ENCODE measurements at regions not wholly inside any gene's neighbourhood (a gene's known extent, or its start where the extent isn't known, plus 50 kb on each side); places are given as distances from the start of the nearest gene placed in this dataset.
"Not testable (repeated sequence)": the region's sequence is repeated elsewhere in the genome, so short reads cannot be mapped to it uniquely, and the experiment has no call there.

DNA sequence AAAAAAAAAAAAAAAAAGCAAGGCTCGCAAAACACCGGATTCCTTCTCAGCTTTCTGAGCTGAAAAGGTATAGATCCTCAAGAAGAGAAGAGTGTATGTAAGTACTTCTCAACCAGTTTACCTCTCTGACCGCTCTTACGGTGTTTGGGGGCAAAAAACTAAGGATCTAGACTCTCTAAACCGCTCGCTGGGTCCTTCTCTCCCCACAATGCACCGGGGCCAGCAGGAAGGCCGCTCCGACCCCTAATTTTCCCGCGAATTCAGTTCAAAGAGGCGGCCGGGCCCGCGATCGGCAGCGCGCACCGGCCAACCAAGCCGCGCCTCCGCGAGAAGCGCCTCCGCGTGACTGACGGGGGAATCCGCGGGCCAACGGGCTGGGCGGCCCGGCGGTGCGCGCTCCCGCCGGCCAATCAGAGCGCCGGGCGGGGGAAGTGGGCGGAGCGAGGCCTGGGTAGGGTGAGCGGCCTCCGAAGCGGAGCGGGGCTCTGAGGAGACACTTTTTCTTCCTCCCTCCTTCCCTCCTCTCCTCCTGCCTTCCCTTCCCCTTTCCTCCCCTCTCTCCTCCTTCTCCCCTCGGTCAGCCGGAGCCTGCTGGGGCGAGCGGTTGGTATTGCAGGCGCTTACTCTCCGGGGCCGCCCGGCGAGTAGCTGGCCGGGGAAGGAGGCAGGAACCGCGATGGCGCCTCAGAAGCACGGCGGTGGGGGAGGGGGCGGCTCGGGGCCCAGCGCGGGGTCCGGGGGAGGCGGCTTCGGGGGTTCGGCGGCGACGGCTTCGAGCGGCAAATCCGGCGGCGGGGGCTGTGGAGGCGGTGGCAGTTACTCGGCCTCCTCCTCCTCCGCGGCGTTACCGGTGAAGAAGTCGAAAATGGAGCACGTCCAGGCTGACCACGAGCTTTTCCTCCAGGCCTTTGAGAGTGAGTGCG is 93.0 kb downstream of the CRLF3 start:
- Histone ChIP-seq H3K4me1 (peaks cover 0 to 25% (median 18%) of the 10 kb centered on the region in 4 donors), H3K4me3 (peak overlapping the region; percentile 73 to 92 (median 87)), H3K27ac (peak overlapping the region; percentile 86 to 96 (median 93))
- DNase-seq = peak; percentile 88 to 94
- TF ChIP-seq POLR2A (IDR thresholded peaks at IDR 0.05) = peak in 1 of 4 donors; percentile 80
- peak in 2 of 3 donors; percentile 59 to 64 for TF ChIP-seq POLR2AphosphoS5 (IDR thresholded peaks at IDR 0.05)
- H3K27me3 ChIP-seq; H3K9me3 ChIP-seq; H3K36me3 ChIP-seq; intact Hi-C loops (cut with DNase I; ENCODE audit: low total_unique reads): not testable (repeated sequence)
- WGBS, 5 donors = 0 to 1% (median 1%) methylated on average over 18 to 87 of the region's 87 CpGs

DNA sequence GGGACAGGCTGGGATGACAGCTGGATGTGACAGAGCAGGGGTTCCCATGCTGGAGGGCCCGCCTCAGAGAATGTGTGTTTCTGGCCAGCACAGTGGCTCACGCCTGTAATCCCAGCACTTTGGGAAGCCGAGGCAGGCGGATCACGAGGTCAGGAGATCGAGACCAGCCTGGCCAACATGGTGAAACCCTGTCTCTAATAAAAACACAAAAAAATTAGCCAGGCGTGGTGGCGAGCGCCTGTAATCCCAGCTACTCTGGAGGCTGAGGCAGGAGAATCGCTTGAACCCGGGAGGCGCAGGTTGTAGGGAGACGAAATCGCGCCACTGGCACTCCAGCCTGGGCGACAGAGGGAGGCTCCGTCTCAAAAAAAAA is 93.7 kb downstream of the CRLF3 start:
- WGBS, 5 donors = 28 to 35% (median 28%) methylated on average over 17 of the region's 17 CpGs
- H3K9me3 ChIP-seq; H3K36me3 ChIP-seq; H3K27me3 ChIP-seq; intact Hi-C loops (cut with DNase I; ENCODE audit: low total_unique reads): not testable (repeated sequence)
- H3K4me3 ChIP-seq = peak overlapping the region; percentile 73 to 92 (median 87)
- DNase-seq = peak in 1 of 2 donors; percentile 19
- H3K27ac ChIP-seq = peak overlapping the region; percentile 26 to 96 (median 93)
- peaks cover 0 to 25% (median 18%) of the 10 kb centered on the region in 4 donors for H3K4me1 ChIP-seq

DNA sequence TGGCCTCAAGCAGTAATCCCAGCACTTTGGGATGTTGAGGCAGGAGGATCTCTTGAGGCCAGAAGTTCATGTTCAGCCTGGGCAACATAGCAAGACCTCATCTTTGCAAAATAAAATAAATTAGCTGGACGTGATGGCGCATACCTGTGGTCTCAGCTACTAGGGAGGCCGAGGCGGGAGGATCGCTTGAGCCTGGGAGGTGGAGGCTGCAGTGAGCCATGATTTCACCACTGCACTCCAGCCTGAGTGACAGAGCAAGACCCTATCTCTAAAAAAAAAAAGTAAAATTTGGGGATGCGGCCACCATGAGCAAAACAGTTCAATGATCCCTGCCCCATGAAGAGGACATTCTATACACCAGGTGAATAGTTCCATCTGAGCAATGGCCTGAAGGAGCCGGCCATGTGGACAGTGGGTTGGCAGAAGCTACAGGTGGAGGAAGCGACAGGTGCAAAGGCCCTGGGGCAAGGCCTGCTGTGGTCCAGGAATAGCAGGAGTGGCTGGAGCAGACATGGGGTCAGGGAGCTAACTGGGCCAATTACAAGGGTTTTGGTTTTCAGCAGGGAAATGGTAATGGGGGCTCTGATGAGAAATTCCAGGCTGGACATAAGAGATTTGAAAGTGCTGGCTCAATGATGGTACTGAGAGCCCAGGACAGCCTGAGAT is 94.2 kb downstream of the CRLF3 start:
- Histone ChIP-seq H3K27ac (peak overlapping the region in 1 of 5 donors; percentile 96), H3K4me1 (peaks cover 0 to 25% (median 18%) of the 10 kb centered on the region in 4 donors)
- H3K9me3 ChIP-seq; intact Hi-C loops (cut with DNase I; ENCODE audit: low total_unique reads); H3K36me3 ChIP-seq; H3K27me3 ChIP-seq; H3K4me3 ChIP-seq: not testable (repeated sequence)
- WGBS, 5 donors = 96 to 99% (median 97%) methylated on average over 8 of the region's 8 CpGs
- peak in 1 of 2 donors; percentile 15 for DNase-seq

DNA sequence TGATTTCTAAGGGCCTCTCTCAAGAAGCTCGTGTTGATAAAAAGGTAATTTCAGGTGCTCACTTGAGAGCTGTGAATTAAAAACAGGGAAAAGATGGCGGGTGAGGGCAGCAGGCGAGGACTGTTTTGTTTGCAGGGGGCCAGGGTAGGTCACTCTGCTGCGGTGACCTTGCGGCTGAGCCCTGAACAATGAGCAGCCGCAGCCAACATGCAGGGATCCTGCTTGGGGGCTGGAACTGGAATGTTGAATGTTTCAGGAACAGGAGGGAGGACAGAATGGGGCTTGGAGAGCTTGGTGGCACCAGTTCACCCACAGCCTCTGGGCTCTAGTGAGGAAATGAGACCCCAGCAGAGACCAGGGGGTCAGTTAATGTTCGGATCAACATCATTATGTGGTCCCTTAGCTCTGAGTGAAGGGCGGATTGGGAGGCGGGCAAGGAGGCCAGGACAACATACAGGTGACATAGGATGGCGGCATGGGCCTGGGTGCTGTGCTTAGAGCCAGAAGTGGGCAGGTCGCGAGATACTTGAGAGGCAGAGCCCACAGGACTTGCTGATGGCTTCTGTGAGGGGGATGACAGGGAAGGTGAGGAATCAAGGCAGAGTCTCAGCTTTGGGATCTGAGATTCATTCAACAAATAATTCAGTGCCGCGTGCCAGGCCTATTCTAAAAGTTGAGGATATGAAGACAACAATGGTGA is 94.9 kb downstream of the CRLF3 start:
- H3K36me3 ChIP-seq; H3K27me3 ChIP-seq; H3K27ac ChIP-seq; H3K9me3 ChIP-seq; intact Hi-C loops (cut with DNase I; ENCODE audit: low total_unique reads); H3K4me3 ChIP-seq: not testable (repeated sequence)
- WGBS, 5 donors = 86 to 92% (median 92%) methylated on average over 14 of the region's 14 CpGs
- peak in 1 of 2 donors; percentile 22 for DNase-seq
- peaks cover 0 to 24% (median 17%) of the 10 kb centered on the region in 4 donors for H3K4me1 ChIP-seq

DNA sequence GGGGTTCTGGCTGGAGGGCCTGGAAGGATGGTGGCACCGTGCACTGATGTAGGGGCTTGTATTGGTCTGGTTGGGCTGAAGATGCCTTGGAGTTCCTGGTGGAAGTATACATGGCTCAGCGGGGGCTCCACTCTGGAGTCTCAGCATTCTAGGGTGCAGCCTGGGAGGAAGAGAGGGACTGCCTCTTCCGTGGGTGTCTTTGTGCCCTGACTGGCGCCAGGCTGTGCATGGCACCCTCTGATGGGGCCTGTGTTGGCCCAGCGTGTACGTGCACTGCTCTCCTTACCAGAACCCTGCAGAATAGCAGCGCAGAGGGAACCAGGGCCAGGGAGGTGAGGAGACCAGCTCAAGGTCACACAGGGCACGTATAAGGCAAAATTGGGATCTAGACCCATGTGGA is 97.0 kb downstream of the CRLF3 start:
- H3K9me3 ChIP-seq; H3K4me3 ChIP-seq; H3K36me3 ChIP-seq; H3K27me3 ChIP-seq; H3K4me1 ChIP-seq; H3K27ac ChIP-seq; intact Hi-C loops (cut with DNase I; ENCODE audit: low total_unique reads): not testable (repeated sequence)
- DNase-seq = peak in 1 of 2 donors; percentile 5
- 73 to 86% (median 82%) methylated on average over 6 to 8 of the region's 8 CpGs for WGBS, 5 donors

DNA sequence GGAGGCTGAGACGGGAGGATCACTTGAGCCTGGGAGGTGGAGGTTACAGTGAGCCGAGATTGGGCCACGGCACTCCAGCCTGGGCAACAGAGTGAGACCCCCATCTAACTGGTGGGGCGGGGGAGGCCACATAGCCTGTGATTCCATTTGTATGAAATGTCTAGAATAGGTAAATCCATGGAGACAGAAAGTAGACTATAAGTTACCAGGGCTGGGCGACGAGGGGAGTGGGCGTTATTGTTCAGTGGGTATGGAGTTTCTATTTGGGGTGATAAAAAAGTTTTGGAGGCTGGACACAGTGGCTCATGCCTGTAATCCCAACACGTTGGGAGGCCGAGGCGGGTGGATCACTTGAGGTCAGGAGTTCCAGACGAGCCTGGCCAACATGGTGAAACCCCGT is 97.8 kb downstream of the CRLF3 start:
- H3K36me3 ChIP-seq; H3K4me3 ChIP-seq; H3K9me3 ChIP-seq; H3K4me1 ChIP-seq; H3K27me3 ChIP-seq; intact Hi-C loops (cut with DNase I; ENCODE audit: low total_unique reads); H3K27ac ChIP-seq: not testable (repeated sequence)
- 88 to 93% (median 90%) methylated on average over 12 of the region's 12 CpGs for whole genome bisulfite sequencing, 5 donors
- peak in 1 of 2 donors; percentile 4 for DNase-seq

DNA sequence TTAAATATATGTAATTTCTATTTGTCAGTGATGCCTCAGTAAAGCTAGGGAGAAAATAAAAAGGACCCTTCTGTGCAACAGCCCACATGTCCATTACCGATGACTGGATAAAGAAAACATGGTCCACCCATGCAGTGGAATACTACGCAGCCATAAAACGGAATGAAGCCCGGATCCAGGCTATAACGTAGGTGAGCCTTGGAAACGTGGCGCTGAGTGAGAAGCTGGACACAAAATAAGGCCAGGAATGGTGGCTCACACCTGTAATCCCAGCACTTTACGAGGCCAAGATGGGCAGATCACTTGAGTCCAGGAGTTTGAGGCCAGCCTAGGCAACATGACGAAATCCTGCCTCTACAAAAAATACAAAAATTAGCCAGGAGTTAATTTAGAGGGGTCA is 98.2 kb downstream of the CRLF3 start:
- H3K36me3 ChIP-seq; DNase-seq; H3K27ac ChIP-seq; H3K27me3 ChIP-seq; H3K9me3 ChIP-seq; intact Hi-C loops (cut with DNase I; ENCODE audit: low total_unique reads); H3K4me1 ChIP-seq; H3K4me3 ChIP-seq: not testable (repeated sequence)
- WGBS, 5 donors = 97 to 98% (median 97%) methylated on average over 9 of the region's 9 CpGs

DNA sequence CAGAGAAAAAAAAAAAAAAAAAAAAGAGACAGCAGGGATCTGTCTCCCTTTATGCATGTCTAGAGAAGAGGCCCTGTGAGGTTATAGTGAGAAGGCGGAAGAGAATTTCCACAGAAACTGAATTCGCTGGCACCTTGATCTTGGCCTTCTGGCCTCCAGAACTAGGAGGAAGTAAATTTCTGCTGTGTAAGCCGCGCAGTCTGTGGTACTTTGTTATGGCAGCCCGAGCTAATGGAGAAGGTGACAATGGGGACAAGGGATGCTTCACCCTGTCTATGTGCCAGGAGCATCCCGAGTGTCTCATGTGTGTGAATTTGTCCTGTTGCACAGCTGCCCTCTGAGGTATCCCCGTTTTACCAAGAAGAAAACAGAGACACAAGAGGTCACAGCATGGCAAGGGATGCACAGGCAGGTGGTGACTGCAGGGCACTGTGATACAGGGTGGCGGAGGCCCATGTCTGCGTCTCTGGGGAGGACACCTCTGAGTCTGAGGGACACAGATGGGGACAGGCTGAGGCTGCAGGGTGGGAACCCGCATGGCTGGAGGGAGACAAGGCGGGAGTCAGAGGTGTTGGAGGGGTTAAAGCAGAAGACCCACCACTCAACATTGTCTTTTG is 100.3 kb downstream of the CRLF3 start:
- 87 to 93% (median 91%) methylated on average over 11 of the region's 11 CpGs for WGBS, 5 donors
- H3K27ac ChIP-seq; H3K36me3 ChIP-seq; intact Hi-C loops (cut with DNase I; ENCODE audit: low total_unique reads); H3K9me3 ChIP-seq; H3K27me3 ChIP-seq; H3K4me1 ChIP-seq; H3K4me3 ChIP-seq: not testable (repeated sequence)
- peak in 1 of 2 donors; percentile 17 for DNase-seq

DNA sequence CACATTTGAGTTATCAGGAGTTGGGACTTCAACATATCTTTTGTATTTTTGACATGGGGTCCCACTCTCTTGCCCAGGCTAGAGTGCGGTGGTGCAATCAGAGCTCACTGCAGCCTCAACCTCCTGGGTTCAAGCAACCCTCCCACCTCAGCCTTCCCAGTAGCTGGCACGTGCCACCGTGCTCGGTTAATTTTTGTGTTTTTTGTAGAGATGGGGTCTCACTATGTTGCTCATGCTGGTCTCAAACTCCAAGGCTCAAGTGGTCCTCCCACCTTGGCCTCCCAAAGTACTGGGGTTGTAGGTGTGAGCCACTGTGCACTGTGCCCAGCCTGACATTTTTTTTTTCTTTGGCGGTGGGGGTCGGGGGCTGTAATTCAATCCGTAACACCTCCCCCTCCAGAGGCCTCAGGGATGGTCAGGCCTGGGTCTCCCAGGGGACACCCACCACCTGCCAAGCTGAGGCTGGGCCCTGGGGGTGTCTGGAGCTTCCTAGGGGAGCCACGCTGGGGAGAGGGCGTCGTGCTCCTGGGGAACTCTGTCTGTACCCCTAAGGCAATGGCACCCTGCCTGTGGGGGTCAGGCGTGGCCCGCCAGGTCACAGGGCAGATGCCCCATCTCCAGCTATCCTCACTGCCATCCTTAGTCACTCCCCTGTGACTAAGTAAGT is 102.2 kb downstream of the CRLF3 start:
- H3K9me3 ChIP-seq; H3K4me1 ChIP-seq; H3K27ac ChIP-seq; H3K36me3 ChIP-seq; H3K27me3 ChIP-seq; intact Hi-C loops (cut with DNase I; ENCODE audit: low total_unique reads); H3K4me3 ChIP-seq: not testable (repeated sequence)
- 93 to 96% (median 94%) methylated on average over 6 to 12 of the region's 12 CpGs for WGBS, 5 donors
- DNase-seq = peak in 1 of 2 donors; percentile 15

DNA sequence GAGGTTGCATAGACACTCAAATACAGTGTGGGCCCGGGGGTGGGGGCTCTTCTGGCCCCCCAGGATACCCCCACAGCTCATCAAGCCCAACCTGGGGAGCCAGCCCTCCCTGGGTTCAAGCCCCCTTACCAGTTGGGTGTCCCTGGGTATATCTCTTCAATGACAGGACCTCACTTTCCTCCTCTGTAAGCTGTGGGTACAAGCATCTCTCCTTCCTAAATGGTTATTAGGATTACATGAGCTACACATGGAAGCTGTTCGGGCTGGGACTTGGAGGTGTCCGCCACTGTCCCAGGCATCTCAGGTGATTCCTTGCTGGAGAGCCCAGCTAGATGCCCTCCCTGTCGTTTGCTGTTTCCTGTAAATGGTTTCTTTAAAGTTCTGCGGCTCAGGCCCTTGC is 103.5 kb downstream of the CRLF3 start:
- H3K27ac ChIP-seq; H3K27me3 ChIP-seq; H3K36me3 ChIP-seq; H3K9me3 ChIP-seq; intact Hi-C loops (cut with DNase I; ENCODE audit: low total_unique reads); H3K4me1 ChIP-seq; H3K4me3 ChIP-seq: not testable (repeated sequence)
- 76 to 92% (median 87%) methylated on average over 5 of the region's 5 CpGs for WGBS, 5 donors
- peak in 1 of 2 donors; percentile 9 for DNase-seq

Measured in stomach (tissue), 8 donors.